HG03442 (cell line): ENCODE measurements at regions not wholly inside any gene's neighbourhood (a gene's known extent, or its start where the extent isn't known, plus 50 kb on each side); places are given as distances from the start of the nearest gene placed in this dataset.

Experiments used
- ATAC-seq: cut with Tn5 transposase; IDR thresholded peaks from one replicate; pipeline ENCODE4 v1.9.1; 2021; ENCODE audit warnings: mild to moderate bottlenecking, moderate library complexity; ENCODE audit not compliant: unreplicated experiment

DNA sequence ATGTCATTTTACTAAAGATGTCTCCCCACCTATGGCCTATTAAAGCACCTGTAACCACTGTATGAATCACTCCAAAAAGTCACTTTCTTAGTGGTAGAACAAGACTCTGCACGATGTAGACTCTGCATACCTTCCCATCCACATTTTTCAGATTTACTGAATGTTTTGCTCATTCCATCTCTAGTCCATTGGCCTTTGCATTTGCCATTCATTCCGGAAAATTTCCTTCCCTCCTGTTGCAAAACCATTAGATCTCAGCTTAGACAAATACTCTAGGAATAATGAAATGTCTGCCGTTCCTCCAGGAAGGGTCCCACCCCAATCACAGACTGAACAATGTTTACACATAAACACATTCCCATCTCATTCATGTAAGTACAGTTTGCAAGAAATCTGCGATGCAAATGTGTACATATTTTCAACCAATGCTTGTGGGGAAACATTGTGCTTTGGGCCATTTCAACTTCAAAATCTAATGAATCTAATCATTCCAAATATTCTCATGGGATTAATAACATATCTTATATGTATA lies 146.3 kb upstream of the XYLT1 start:
- ATAC-seq = no peak

- ATAC-seq = no peak
Measured at GRCh38 chr16:17612336-17612735, 141.6 kb upstream of the XYLT1 start.

GRCh38 chr16:17607609-17608008 lies 136.8 kb upstream of the XYLT1 start:
- ATAC-seq = no peak

GRCh38 chr16:17607075-17607509 lies 136.3 kb upstream of the XYLT1 start:
- no peak for ATAC-seq

- ATAC-seq = no peak
Measured at GRCh38 chr16:17606460-17606859, 135.7 kb upstream of the XYLT1 start.

- ATAC-seq = no peak
Measured at GRCh38 chr16:17605784-17606183, 135.0 kb upstream of the XYLT1 start.

DNA sequence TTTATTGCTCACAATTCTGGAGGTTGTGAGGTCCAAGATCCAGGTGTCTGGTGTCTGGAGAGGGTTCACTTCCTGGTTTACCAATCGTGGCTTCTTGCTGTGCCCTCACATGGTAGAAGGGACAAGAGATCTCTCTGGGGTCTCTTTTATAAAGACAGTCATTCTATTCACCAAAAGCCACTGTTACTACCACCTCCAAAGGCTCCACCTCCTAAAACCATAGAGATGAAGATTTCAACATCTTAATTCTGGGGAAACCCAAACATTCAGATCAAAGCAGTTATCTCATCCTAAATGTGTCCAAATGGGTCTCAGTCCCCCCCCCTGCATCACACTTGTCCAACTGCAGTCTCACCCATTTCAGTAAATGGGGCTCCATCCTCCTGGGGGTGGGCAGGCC lies 132.9 kb upstream of the XYLT1 start:
- no peak for ATAC-seq

DNA sequence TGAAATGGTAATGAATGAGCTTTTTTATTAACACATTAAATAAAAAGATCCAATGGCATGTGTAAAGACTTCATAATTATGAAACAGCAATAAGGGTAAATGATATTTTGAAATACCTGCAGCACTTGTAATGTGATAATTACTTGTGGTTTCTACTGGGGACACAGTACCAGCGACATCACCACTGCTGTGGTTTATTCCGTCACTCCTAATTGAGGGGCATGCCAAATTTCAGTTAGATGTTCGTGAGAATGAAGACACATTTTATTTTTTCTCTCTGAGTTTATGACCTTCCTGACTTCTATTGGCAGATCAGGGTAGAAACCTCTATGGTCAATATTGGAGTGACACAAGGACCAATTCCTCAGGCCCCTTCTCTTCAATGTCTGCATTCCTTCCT lies 131.9 kb upstream of the XYLT1 start:
- no peak for ATAC-seq

DNA sequence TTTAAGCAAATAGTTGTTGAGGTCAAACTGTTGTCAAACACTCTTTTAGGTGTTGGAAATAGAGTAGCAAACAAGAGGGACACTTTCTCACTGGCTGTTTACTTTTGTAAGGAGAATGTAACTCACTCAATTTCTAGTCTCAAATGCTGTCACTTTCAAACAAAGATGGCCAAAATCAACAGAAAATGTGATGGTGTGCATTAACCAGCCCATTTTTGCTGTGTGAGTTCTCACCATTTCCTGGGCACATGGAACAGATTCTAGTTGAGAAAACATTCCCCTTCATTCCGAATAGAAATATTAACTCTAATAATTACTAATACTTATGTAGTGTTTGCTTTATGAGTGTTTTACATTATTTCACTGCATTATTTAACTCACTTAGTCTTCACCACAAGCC lies 128.2 kb upstream of the XYLT1 start:
- no peak for ATAC-seq

- no peak for ATAC-seq
Measured at GRCh38 chr16:17591655-17592405, 121.1 kb upstream of the XYLT1 start.

GRCh38 chr16:17590711-17591654 lies 120.2 kb upstream of the XYLT1 start:
- ATAC-seq = no peak

DNA sequence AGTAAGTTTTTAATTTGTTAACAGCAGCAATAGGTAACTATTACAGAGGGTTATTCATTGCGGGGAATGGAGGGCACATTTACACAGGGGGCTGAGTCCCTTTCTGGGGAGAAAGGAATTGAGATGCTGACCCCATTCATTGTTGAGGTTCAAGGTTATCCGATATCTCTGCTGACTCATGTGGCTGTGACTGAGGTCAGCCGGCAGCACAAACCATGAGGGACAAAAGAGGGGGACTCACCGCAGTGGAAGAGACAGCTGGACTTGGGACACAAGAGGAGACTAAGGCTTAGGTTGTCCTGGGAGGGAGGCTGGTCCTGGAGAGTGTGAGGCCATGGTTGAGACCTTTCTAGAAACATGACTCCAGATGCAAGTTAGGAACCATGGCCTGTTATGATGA lies 119.1 kb upstream of the XYLT1 start:
- ATAC-seq = no peak

DNA sequence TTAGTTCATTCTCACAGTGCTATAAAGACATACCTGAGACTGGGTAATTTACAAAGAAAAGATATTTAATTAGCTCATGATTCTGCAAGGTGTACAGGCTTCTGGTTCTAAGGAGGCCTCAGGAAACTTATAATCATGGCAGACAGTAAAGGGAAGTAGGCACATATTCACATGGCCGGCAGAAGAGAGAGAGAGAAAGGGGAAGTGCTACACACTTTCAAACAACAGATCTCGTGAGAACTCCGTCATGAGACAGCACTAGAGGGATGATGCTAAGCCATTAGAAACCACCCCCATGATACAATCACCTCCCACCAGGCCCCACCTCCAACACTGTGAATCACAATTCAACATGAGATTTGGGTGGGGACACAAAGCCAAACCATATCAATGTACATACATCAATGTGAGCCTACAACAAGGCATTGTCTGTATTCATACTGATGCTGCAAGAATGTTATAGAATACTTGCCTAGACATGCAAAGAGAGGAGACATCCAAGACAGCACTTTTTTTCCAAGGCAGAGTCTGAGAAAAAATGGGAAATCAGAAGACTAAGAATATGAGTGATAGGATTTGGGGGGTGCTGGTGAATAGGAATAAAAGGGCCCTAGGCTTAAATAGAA lies 114.8 kb upstream of the XYLT1 start:
- ATAC-seq = no peak

DNA sequence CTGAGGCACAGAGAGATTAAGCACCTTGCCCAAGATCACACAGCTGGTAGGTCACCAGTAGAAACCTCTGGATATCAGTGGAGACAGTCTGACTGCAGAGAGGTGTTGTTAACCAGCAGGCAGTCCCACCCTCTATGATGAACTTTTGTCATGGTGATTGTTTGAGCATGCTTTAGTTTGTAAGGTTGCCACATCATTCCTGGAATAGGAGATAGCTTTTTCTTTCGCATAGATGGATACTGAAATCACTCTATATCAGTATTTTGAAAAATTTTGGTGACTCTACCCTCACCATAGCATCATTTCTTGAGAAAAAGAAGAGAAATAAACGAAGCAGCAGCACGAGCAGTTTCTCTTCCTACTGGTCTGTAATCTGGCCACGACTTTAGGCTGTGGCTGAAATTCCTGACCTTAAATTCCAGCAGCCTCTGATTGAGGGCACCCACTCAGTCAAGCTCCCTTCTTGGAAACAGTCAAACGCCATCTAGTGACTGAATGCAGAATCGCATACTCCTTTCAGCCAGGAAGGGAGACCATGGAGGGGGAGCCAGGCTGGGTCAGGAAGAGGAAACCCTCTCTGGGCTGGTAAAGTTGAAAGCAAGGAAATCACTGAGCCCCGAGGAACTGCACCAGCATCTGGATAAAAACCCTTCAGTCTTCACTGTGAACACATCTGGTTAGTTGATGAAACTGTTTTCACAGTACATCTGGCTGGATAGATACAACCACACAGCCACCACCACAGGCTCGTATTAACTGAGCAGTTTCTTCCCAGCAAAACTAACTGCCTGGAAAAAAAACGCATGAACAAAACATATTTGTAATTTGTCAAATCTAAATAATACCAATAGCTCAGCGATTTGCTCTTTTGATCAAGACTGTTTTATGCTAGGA lies 108.5 kb upstream of the XYLT1 start:
- ATAC-seq = no peak

- ATAC-seq = no peak
Measured at GRCh38 chr16:17574256-17574655, 103.5 kb upstream of the XYLT1 start.

GRCh38 chr16:17572145-17572544 lies 101.4 kb upstream of the XYLT1 start:
- no peak for ATAC-seq

DNA sequence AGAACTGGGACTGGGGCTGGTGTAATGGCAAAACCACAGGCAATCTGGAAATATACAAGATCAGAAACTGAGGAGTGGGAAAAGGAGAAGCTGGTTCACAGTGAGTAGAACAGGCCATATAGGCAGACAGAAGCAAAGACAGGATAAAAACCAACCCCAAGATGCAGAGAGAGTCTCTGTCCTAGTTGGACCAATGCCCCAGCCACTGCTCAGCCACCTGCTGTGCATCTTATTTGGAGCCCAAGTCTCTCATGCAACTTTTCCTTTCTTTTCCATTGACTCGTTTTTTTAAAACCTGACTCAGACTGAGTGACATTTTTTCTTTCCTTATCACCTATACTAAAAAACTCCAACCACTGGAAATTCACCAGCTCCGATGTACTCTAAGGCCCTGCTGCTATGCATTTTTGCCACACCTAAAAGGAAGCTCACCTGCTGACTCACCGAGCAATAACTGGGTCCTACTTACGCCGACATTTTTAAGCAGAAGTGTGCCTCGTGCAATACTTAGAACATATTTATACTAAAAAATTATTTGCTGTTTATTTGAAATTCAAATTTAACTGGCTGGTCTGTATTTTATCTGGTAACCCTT lies 100.8 kb upstream of the XYLT1 start:
- ATAC-seq = no peak

GRCh38 chr16:17568239-17568638 lies 97.5 kb upstream of the XYLT1 start:
- no peak for ATAC-seq

- ATAC-seq = no peak
Measured at GRCh38 chr16:17567455-17567854, 96.7 kb upstream of the XYLT1 start.
